Colonic mucosa (tissue), 4 donors: ENCODE measurements at regions not wholly inside any gene's neighbourhood (a gene's known extent, or its start where the extent isn't known, plus 50 kb on each side); places are given as distances from the start of the nearest gene placed in this dataset.

ENCODE experiments used
- DNase-seq: peaks from one replicate; pipeline ENCODE4 v3.0.0-alpha.2; 2020
- H3K27ac ChIP-seq: fragments of 200-600 bp; one replicate; pipeline ENCODE4 v1.8.0; 2021
- H3K27me3 ChIP-seq: fragments of 200-600 bp; one replicate; pipeline ENCODE4 v1.8.0; 2021
- H3K36me3 ChIP-seq: fragments of 200-600 bp; one replicate; pipeline ENCODE4 v1.8.0; 2021
- H3K4me1 ChIP-seq: fragments of 200-600 bp; one replicate; pipeline ENCODE4 v1.8.0; 2021; ENCODE audit warnings: mild to moderate bottlenecking
- H3K4me3 ChIP-seq: fragments of 200-600 bp; one replicate; pipeline ENCODE4 v1.8.0; 2021
- H3K9ac ChIP-seq, 2 donors: one replicate each; pipeline ENCODE4 v1.7.0; 2013; ENCODE audit warnings: control low read depth in 2 of 2, low read depth in 2 of 2, low read length in 2 of 2
- H3K9me3 ChIP-seq: fragments of 200-600 bp; one replicate; pipeline ENCODE4 v1.8.0; 2021
- CTCF ChIP-seq: fragments of 200-600 bp; IDR thresholded peaks from one replicate; pipeline ENCODE4 v1.8.0; 2022; ENCODE audit warnings: antibody characterized with exemption, mild to moderate bottlenecking
- intact Hi-C: fragments of 100-400 bp; cut with DNase I; formaldehyde crosslinking; loops from one replicate; pipeline ENCODE4 v1.14.1; 2022
- donor health status: healthy.
- donor health status: DM: no; HTN: no; CAD: no.
- donor health status: DM: no; HTN: no; CAD: no.

- peak; percentile 85 for TF ChIP-seq CTCF
- H3K9ac ChIP-seq, result no peak overlapping the region
- H3K4me1 ChIP-seq, result no peaks in the 10 kb centered on the region
- intact Hi-C loops, result no loop called here
- peak; percentile 76 for DNase-seq
- H3K4me3 ChIP-seq, result no peak overlapping the region
- H3K36me3 ChIP-seq, result no peaks in the 10 kb centered on the region
- no peaks in the 10 kb centered on the region for H3K27me3 ChIP-seq
- H3K27ac ChIP-seq, result no peak overlapping the region
- no peaks in the 10 kb centered on the region for H3K9me3 ChIP-seq
Observed at GRCh38 chr2:133844214-133844892, 276.1 kb upstream of the NCKAP5 start.

GRCh38 chr2:133846476-133846875, 278.2 kb upstream of the NCKAP5 start:
- H3K4me3 ChIP-seq, result no peak overlapping the region

GRCh38 chr2:133847591-133847990, 279.3 kb upstream of the NCKAP5 start:
- intact Hi-C loops, result no loop called here
- no peak for TF ChIP-seq CTCF
- Histone ChIP-seq H3K4me3 (no peak overlapping the region), H3K36me3 (no peaks in the 10 kb centered on the region), H3K9me3 (no peaks in the 10 kb centered on the region), H3K27me3 (no peaks in the 10 kb centered on the region), H3K27ac (no peak overlapping the region), H3K9ac (no peak overlapping the region), H3K4me1 (no peaks in the 10 kb centered on the region)
- DNase-seq, result no peak

More at GRCh38 chr2:133846476-133846875, 278.2 kb upstream of the NCKAP5 start:
- intact Hi-C loops, result no loop called here
- Histone ChIP-seq H3K36me3 (no peaks in the 10 kb centered on the region), H3K4me1 (no peaks in the 10 kb centered on the region), H3K9me3 (no peaks in the 10 kb centered on the region), H3K27me3 (no peaks in the 10 kb centered on the region), H3K9ac (no peak overlapping the region), H3K27ac (no peak overlapping the region)
- no peak for DNase-seq
- TF ChIP-seq CTCF, result no peak

GRCh38 chr2:133848111-133848649, 279.9 kb upstream of the NCKAP5 start:
- no peaks in the 10 kb centered on the region for H3K4me1 ChIP-seq
- H3K27ac ChIP-seq, result no peak overlapping the region
- no peak for TF ChIP-seq CTCF
- no peaks in the 10 kb centered on the region for H3K27me3 ChIP-seq
- H3K36me3 ChIP-seq, result no peaks in the 10 kb centered on the region
- H3K9ac ChIP-seq, result no peak overlapping the region
- DNase-seq, result no peak
- H3K9me3 ChIP-seq, result no peaks in the 10 kb centered on the region
- H3K4me3 ChIP-seq, result no peak overlapping the region
- intact Hi-C loops, result no loop called here

GRCh38 chr2:133849341-133849740, 281.1 kb upstream of the NCKAP5 start:
- Histone ChIP-seq H3K9me3 (no peaks in the 10 kb centered on the region), H3K27ac (no peak overlapping the region), H3K4me3 (no peak overlapping the region), H3K27me3 (no peaks in the 10 kb centered on the region), H3K4me1 (no peaks in the 10 kb centered on the region), H3K9ac (no peak overlapping the region), H3K36me3 (no peaks in the 10 kb centered on the region)
- no peak for DNase-seq
- intact Hi-C loops, result no loop called here
- TF ChIP-seq CTCF, result no peak
